ENCODE measurements at regions not wholly inside any gene's neighbourhood (a gene's known extent, or its start where the extent isn't known, plus 50 kb on each side); places are given as distances from the start of the nearest gene placed in this dataset.

DNA sequence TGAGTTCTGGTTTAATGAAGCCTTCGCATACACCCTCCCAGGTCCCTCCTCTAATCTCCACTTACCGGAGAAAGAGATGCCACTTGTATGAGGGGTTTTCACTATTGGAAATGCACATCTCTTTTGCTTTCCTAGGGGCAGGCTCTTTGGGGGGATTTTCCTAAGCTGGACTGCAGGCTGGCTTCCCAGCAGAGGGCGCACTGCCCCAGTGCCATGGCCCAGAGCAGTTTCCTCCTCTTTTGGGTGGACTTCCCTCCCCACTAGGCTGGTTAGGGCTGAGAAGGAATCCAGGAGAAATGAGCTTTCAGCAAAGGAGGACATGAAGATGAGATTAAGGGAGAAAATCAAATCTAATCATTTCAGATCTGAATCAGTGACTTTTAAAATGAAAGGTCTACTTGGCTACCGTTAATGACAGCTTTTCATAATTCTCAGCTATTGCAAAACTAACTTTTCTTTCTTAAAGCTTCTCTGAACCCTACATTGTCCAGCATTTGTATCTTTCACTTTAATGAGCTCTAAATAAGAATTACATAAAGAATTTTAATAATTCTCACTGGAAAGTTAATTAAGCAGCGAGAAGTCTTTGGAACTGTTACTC, 784.1 kb upstream of the FANCL start:
- Histone ChIP-seq H3K27ac (no peak overlapping the region), H3K4me1 (no peaks in the 10 kb centered on the region), H3K4me3 (no peak overlapping the region), H3K9me3 (no peaks in the 10 kb centered on the region), H3K36me3 (no peaks in the 10 kb centered on the region), H3K9ac (ENCODE audit: low read depth in 2 of 2, low read length in 2 of 2) (no peak overlapping the region), H3K27me3 (no peaks in the 10 kb centered on the region)
- TF ChIP-seq, protein P1, sequence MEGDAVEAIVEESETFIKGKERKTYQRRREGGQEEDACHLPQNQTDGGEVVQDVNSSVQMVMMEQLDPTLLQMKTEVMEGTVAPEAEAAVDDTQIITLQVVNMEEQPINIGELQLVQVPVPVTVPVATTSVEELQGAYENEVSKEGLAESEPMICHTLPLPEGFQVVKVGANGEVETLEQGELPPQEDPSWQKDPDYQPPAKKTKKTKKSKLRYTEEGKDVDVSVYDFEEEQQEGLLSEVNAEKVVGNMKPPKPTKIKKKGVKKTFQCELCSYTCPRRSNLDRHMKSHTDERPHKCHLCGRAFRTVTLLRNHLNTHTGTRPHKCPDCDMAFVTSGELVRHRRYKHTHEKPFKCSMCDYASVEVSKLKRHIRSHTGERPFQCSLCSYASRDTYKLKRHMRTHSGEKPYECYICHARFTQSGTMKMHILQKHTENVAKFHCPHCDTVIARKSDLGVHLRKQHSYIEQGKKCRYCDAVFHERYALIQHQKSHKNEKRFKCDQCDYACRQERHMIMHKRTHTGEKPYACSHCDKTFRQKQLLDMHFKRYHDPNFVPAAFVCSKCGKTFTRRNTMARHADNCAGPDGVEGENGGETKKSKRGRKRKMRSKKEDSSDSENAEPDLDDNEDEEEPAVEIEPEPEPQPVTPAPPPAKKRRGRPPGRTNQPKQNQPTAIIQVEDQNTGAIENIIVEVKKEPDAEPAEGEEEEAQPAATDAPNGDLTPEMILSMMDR (IDR thresholded peaks at IDR 0.05) = peak; percentile 51
- intact Hi-C loops (cut with DNase I) = loop anchor here (10.0 kb wide), 1 partner anchor 1560 kb away; no protein-coding TSS in a partner anchor
- peak; percentile 19 for DNase-seq

DNA sequence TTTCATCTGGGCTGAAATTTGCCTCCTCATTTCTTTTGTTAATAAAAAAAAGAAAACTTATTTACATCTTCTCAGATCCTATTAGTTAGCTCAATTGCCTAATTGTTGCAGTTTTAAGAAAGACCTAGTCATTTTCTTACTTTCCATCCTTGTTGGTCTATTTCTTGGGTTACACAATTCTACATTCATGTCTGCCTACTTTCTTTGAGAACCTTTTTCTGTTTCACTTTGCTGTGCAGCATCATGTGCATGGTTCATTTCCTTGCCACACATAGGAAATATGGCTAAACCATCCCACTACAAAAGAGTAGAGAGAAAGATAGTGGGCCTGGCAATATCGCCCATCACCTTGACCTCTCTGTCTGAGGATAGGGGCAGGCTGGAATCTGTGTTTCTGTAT, 780.7 kb upstream of the FANCL start:
- intact Hi-C loops (cut with DNase I) = loop anchor here (10.0 kb wide), 1 partner anchor 1563 kb away; no protein-coding TSS in a partner anchor
- no peaks in the 10 kb centered on the region for H3K27me3 ChIP-seq
- no peaks in the 10 kb centered on the region for H3K4me1 ChIP-seq
- H3K36me3 ChIP-seq = no peaks in the 10 kb centered on the region
- H3K9ac ChIP-seq (ENCODE audit: low read depth in 2 of 2, low read length in 2 of 2) = no peak overlapping the region
- no peak overlapping the region for H3K27ac ChIP-seq
- TF ChIP-seq, protein P1 (IDR thresholded peaks at IDR 0.05) = no peak
- H3K9me3 ChIP-seq = no peaks in the 10 kb centered on the region
- no peak for DNase-seq
- H3K4me3 ChIP-seq = no peak overlapping the region

DNA sequence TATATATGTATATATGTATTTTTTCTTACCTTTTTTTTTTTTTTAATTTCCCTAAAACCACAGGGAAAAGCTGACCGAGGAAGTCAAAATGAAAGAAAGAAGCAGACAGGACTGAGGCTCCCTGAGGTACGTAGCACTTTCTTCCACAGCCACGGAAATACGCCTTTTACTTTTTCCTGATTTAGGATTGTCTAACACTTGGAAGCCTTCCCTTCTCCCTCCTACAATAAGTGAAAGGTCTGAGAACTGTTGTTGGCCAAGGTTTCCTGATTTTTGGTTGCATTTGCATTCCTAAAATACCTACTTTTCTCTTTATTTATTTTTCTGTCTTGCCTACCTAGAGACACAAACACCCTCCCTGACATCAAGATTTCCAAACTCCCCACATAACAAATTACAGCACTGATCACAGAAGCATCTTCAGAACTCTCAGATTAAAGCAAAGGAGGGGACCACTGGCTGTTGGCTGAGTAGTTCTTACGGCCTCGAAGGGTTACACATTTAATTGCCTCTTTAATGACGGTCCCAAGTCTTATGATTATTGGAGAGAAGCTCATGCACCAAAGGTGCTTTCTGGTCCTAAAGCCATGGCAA, 778.5 kb upstream of the FANCL start:
- Histone ChIP-seq H3K9ac (ENCODE audit: low read depth in 2 of 2, low read length in 2 of 2) (no peak overlapping the region), H3K27me3 (no peaks in the 10 kb centered on the region), H3K9me3 (no peaks in the 10 kb centered on the region), H3K36me3 (no peaks in the 10 kb centered on the region), H3K27ac (no peak overlapping the region), H3K4me3 (no peak overlapping the region), H3K4me1 (no peaks in the 10 kb centered on the region)
- TF ChIP-seq, protein P1 (IDR thresholded peaks at IDR 0.05) = no peak
- intact Hi-C loops (cut with DNase I) = loop anchor here (10.0 kb wide), 1 partner anchor 1565 kb away; no protein-coding TSS in a partner anchor
- DNase-seq = no peak

DNA sequence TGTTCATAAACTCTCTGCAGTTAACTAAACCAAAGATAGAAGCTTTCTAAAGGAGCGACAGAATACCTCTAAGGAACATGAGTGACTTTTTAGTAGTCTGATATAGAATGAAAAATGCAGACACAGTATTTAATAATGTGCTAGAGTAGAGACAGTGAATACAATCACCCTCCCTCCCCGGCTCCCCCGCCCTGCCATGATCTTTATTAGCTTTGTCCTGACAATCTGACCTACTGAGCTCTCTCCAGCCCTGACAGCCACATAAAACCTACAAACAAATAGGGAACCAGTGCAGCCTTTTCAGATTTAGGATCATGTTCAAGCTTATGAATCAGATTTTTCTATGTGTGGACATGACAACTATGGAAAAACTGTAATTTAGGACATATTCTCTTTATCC, 777.6 kb upstream of the FANCL start:
- TF ChIP-seq, protein P1 (IDR thresholded peaks at IDR 0.05) = no peak
- Histone ChIP-seq H3K27me3 (no peaks in the 10 kb centered on the region), H3K4me1 (no peaks in the 10 kb centered on the region), H3K4me3 (no peak overlapping the region), H3K36me3 (no peaks in the 10 kb centered on the region), H3K9me3 (no peaks in the 10 kb centered on the region), H3K9ac (ENCODE audit: low read depth in 2 of 2, low read length in 2 of 2) (no peak overlapping the region), H3K27ac (no peak overlapping the region)
- no peak for DNase-seq
- intact Hi-C loops (cut with DNase I) = no loop called here

DNA sequence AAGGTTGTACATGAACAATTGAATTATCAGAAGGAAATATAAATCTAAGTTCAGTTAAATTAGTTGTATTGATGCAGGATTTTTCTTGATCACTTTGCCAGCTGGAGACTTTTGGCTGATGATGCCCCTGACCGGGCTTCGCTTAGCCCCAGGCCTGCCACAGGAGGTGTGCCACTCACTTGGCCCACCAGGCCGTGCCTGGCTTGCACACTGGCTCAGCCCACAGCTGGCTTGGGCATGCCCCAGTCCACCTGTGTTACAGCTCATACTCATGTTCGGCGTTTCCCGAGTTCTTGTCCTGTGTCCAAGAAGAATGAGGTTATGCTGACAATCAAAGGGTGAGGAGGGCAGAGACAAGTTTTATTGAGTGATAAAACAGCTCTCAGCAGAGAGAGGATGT, 773.9 kb upstream of the FANCL start:
- H3K4me3 ChIP-seq = no peak overlapping the region
- H3K4me1 ChIP-seq = no peaks in the 10 kb centered on the region
- intact Hi-C loops (cut with DNase I) = no loop called here
- TF ChIP-seq, protein P1 (IDR thresholded peaks at IDR 0.05) = no peak
- no peak overlapping the region for H3K27ac ChIP-seq
- H3K9me3 ChIP-seq = no peaks in the 10 kb centered on the region
- H3K36me3 ChIP-seq = no peaks in the 10 kb centered on the region
- no peaks in the 10 kb centered on the region for H3K27me3 ChIP-seq
- no peak for DNase-seq
- no peak overlapping the region for H3K9ac ChIP-seq (ENCODE audit: low read depth in 2 of 2, low read length in 2 of 2)
